ENCODE measurements at regions not wholly inside any gene's neighbourhood (a gene's known extent, or its start where the extent isn't known, plus 50 kb on each side); places are given as distances from the start of the nearest gene placed in this dataset.

- no peak for TF ChIP-seq CTCF (conservative IDR thresholded peaks at IDR 0.05; ENCODE audit: low read depth, low read length)
These were observed 248.6 kb downstream of the OLFM3 start for GRCh38 chr1:101748077-101748476.

More at GRCh38 chr1:101748077-101748476, 248.6 kb downstream of the OLFM3 start:
- no peak overlapping the region for H3K4me3 ChIP-seq (ENCODE audit: low read depth, low read length)
- DNase-seq (ENCODE audit: low read depth), result no peak

Data from epithelial cell of proximal tubule (primary cell).